ENCODE measurements at regions not wholly inside any gene's neighbourhood (a gene's known extent, or its start where the extent isn't known, plus 50 kb on each side); places are given as distances from the start of the nearest gene placed in this dataset.
A peak's percentile ranks its signal among the peaks of the same experiment; 100 is the strongest.

- TF ChIP-seq REST (IDR thresholded peaks at IDR 0.05; ENCODE audit: low read depth), result no peak
- no peak for TF ChIP-seq USF1 (IDR thresholded peaks at IDR 0.05)
- TF ChIP-seq TCF12 (IDR thresholded peaks at IDR 0.05; ENCODE audit: low read depth), result no peak
- TF ChIP-seq YY1 (IDR thresholded peaks at IDR 0.05; ENCODE audit: low read depth), result no peak
Observed at GRCh38 chr9:113711251-113711650, 164.9 kb upstream of the ZNF618 start.

- TF ChIP-seq TAF1 (IDR thresholded peaks at IDR 0.05; ENCODE audit: low read depth), result no peak
- TF ChIP-seq FOXM1 (IDR thresholded peaks at IDR 0.05; ENCODE audit: borderline replicate concordance, low read depth), result no peak
- TF ChIP-seq CEBPB (IDR thresholded peaks at IDR 0.05), result no peak
- peak; percentile 28 for TF ChIP-seq NFIC (IDR thresholded peaks at IDR 0.05)
- TF ChIP-seq RAD21 (IDR thresholded peaks at IDR 0.05; ENCODE audit: low read depth), result no peak
- TF ChIP-seq REST (IDR thresholded peaks at IDR 0.05; ENCODE audit: low read depth), result no peak
- TF ChIP-seq EGR1 (IDR thresholded peaks at IDR 0.05), result no peak
- no peak for TF ChIP-seq CREB1 (IDR thresholded peaks at IDR 0.05; ENCODE audit: low read depth)
Observed at GRCh38 chr9:113712053-113712452, 164.1 kb upstream of the ZNF618 start.

- TF ChIP-seq CREB1 (IDR thresholded peaks at IDR 0.05; ENCODE audit: low read depth), result 0 out of 2 replicates have a peak, but pooled peaks have one; percentile 27
- TF ChIP-seq ZBTB7A (IDR thresholded peaks at IDR 0.05; ENCODE audit: low read depth), result no peak
- TF ChIP-seq EGR1 (IDR thresholded peaks at IDR 0.05), result no peak
- TF ChIP-seq EP300 (IDR thresholded peaks at IDR 0.05; ENCODE audit: borderline replicate concordance), result peak; percentile 45; the same call in 1 of the 2 replicates
- no peak for TF ChIP-seq TAF1 (IDR thresholded peaks at IDR 0.05; ENCODE audit: low read depth)
- TF ChIP-seq TEAD4 (IDR thresholded peaks at IDR 0.05), result 0 out of 2 replicates have a peak, but pooled peaks have one; percentile 29
- no peak for TF ChIP-seq REST (IDR thresholded peaks at IDR 0.05; ENCODE audit: low read depth)
- peak; percentile 74 for TF ChIP-seq NFIC (IDR thresholded peaks at IDR 0.05)
- peak; percentile 16; the same call in 1 of the 2 replicates for TF ChIP-seq USF1 (IDR thresholded peaks at IDR 0.05)
- TF ChIP-seq CEBPB (IDR thresholded peaks at IDR 0.05), result no peak
- no peak for TF ChIP-seq RAD21 (IDR thresholded peaks at IDR 0.05; ENCODE audit: low read depth)
- 0 out of 2 replicates have a peak, but pooled peaks have one; percentile 51 for TF ChIP-seq YY1 (IDR thresholded peaks at IDR 0.05; ENCODE audit: low read depth)
- TF ChIP-seq TCF12 (IDR thresholded peaks at IDR 0.05; ENCODE audit: low read depth), result peak; percentile 55
- TF ChIP-seq MAX (IDR thresholded peaks at IDR 0.05), result peak; percentile 99
- no peak for TF ChIP-seq FOXM1 (IDR thresholded peaks at IDR 0.05; ENCODE audit: borderline replicate concordance, low read depth)
Observed at GRCh38 chr9:113715086-113715485, 161.0 kb upstream of the ZNF618 start.

- no peak for TF ChIP-seq EP300 (IDR thresholded peaks at IDR 0.05; ENCODE audit: borderline replicate concordance)
- TF ChIP-seq RAD21 (IDR thresholded peaks at IDR 0.05; ENCODE audit: low read depth), result no peak
- no peak for TF ChIP-seq USF1 (IDR thresholded peaks at IDR 0.05)
- TF ChIP-seq CEBPB (IDR thresholded peaks at IDR 0.05), result no peak
- no peak for TF ChIP-seq REST (IDR thresholded peaks at IDR 0.05; ENCODE audit: low read depth)
- no peak for TF ChIP-seq YY1 (IDR thresholded peaks at IDR 0.05; ENCODE audit: low read depth)
- no peak for TF ChIP-seq FOXM1 (IDR thresholded peaks at IDR 0.05; ENCODE audit: borderline replicate concordance, low read depth)
- no peak for TF ChIP-seq CREB1 (IDR thresholded peaks at IDR 0.05; ENCODE audit: low read depth)
- TF ChIP-seq MAX (IDR thresholded peaks at IDR 0.05), result no peak
- no peak for TF ChIP-seq TCF12 (IDR thresholded peaks at IDR 0.05; ENCODE audit: low read depth)
- TF ChIP-seq NFIC (IDR thresholded peaks at IDR 0.05), result no peak
- TF ChIP-seq TEAD4 (IDR thresholded peaks at IDR 0.05), result no peak
- no peak for TF ChIP-seq TAF1 (IDR thresholded peaks at IDR 0.05; ENCODE audit: low read depth)
- no peak for TF ChIP-seq EGR1 (IDR thresholded peaks at IDR 0.05)
- no peak for TF ChIP-seq ZBTB7A (IDR thresholded peaks at IDR 0.05; ENCODE audit: low read depth)
Observed at GRCh38 chr9:113719919-113720318, 156.2 kb upstream of the ZNF618 start.

All from Ishikawa (cell line).